ENCODE measurements at regions not wholly inside any gene's neighbourhood (a gene's known extent, or its start where the extent isn't known, plus 50 kb on each side); places are given as distances from the start of the nearest gene placed in this dataset.

GRCh38 chr1:30291526-30291925 is 431.9 kb downstream of the MATN1 start:
- DNase-seq (ENCODE audit: low spot score): no peak

- DNase-seq (ENCODE audit: low spot score): no peak
These were observed 432.8 kb downstream of the MATN1 start for GRCh38 chr1:30290581-30290980.

- no peak for DNase-seq (ENCODE audit: low spot score)
These were observed 435.4 kb downstream of the MATN1 start for GRCh38 chr1:30287976-30288375.

- DNase-seq (ENCODE audit: low spot score): no peak
These were observed 436.2 kb downstream of the MATN1 start for GRCh38 chr1:30286988-30287839.

- DNase-seq (ENCODE audit: low spot score): no peak
These were observed 437.0 kb downstream of the MATN1 start for GRCh38 chr1:30286241-30286987.

GRCh38 chr1:30285501-30285932 is 437.9 kb downstream of the MATN1 start:
- DNase-seq (ENCODE audit: low spot score): no peak

- DNase-seq (ENCODE audit: low spot score): no peak
These were observed 438.5 kb downstream of the MATN1 start for GRCh38 chr1:30284728-30285475.

GRCh38 chr1:30284226-30284625 is 439.2 kb downstream of the MATN1 start:
- no peak for DNase-seq (ENCODE audit: low spot score)

GRCh38 chr1:30283199-30283962 is 440.0 kb downstream of the MATN1 start:
- DNase-seq (ENCODE audit: low spot score): no peak

- no peak for DNase-seq (ENCODE audit: low spot score)
These were observed 442.8 kb downstream of the MATN1 start for GRCh38 chr1:30280572-30280971.

- no peak for DNase-seq (ENCODE audit: low spot score)
These were observed 445.5 kb downstream of the MATN1 start for GRCh38 chr1:30277911-30278310.

- no peak for DNase-seq (ENCODE audit: low spot score)
These were observed 446.0 kb downstream of the MATN1 start for GRCh38 chr1:30277415-30277814.

- no peak for DNase-seq (ENCODE audit: low spot score)
These were observed 447.2 kb downstream of the MATN1 start for GRCh38 chr1:30275926-30276764.

GRCh38 chr1:30274976-30275621 is 448.3 kb downstream of the MATN1 start:
- no peak for DNase-seq (ENCODE audit: low spot score)

GRCh38 chr1:30274173-30274970 is 449.0 kb downstream of the MATN1 start:
- DNase-seq (ENCODE audit: low spot score): no peak

- no peak for DNase-seq (ENCODE audit: low spot score)
These were observed 449.9 kb downstream of the MATN1 start for GRCh38 chr1:30273456-30273855.

- no peak for DNase-seq (ENCODE audit: low spot score)
These were observed 450.4 kb downstream of the MATN1 start for GRCh38 chr1:30273021-30273325.

GRCh38 chr1:30272277-30273020 is 450.9 kb downstream of the MATN1 start:
- no peak for DNase-seq (ENCODE audit: low spot score)
